CD4-positive, alpha-beta T cell (primary cell): ENCODE measurements at regions not wholly inside any gene's neighbourhood (a gene's known extent, or its start where the extent isn't known, plus 50 kb on each side); places are given as distances from the start of the nearest gene placed in this dataset.

Experiments used
- ATAC-seq: fragments of 200-7000 bp; cut with Tn5 transposase; one replicate; pipeline ENCODE4 v1.10.0; 2022; ENCODE audit warnings: mild to moderate bottlenecking; ENCODE audit not compliant: poor library complexity
- CTCF ChIA-PET: fragments of 350-600 bp; sonication (Branson Sonifier 250); formaldehyde crosslinking; loops from one replicate; lab custom pipeline; 2021; ENCODE audit warnings: antibody characterized with exemption, inconsistent platforms; lab: Charles Lee
- POLR2A ChIA-PET: fragments of 350-600 bp; sonication (Branson Sonifier 250); formaldehyde crosslinking; loops from one replicate; lab custom pipeline; 2021; ENCODE audit warnings: antibody characterized with exemption, inconsistent platforms; lab: Charles Lee
- DNase-seq, 14 experiments: peaks; one replicate each; pipeline ENCODE4 v3.0.0-alpha.2; 2013 to 2020; ENCODE audit warnings: mixed read lengths in 2 of 14
- H3K27ac ChIP-seq, 2 donors: one replicate each; pipeline versions ENCODE4 v1.5.1 to v1.7.0; 2013; ENCODE audit warnings: low read length in 2 of 2, low read depth in 1 of 2, mild to moderate bottlenecking in 1 of 2
- H3K27me3 ChIP-seq, 2 experiments: 1 replicate in 1 of 2; 2 replicates in 1 of 2; pipeline versions ENCODE4 v1.6.1 to v1.7.0; 2013; ENCODE audit warnings: low read length in 2 of 2, control low read depth in 1 of 2, mild to moderate bottlenecking in 1 of 2, moderate library complexity in 1 of 2; ENCODE audit not compliant: insufficient read depth in 2 of 2, control insufficient read depth in 1 of 2
- H3K36me3 ChIP-seq: one replicate; pipeline ENCODE4 v1.6.1; 2013; ENCODE audit warnings: low read length, control low read depth; ENCODE audit not compliant: insufficient read depth
- H3K4me1 ChIP-seq: one replicate; pipeline ENCODE4 v1.6.1; 2013; ENCODE audit warnings: low read length, control low read depth; ENCODE audit not compliant: insufficient read depth
- H3K4me3 ChIP-seq: one replicate; pipeline ENCODE4 v1.5.1; 2013; ENCODE audit warnings: mild to moderate bottlenecking, low read length, moderate library complexity
- H3K9me3 ChIP-seq, 2 experiments: 1 replicate in 1 of 2; 2 replicates in 1 of 2; pipeline versions ENCODE4 v1.6.1 to v1.7.0; 2013; ENCODE audit warnings: low read length in 2 of 2, mild to moderate bottlenecking in 2 of 2, control low read depth in 1 of 2, moderate library complexity in 1 of 2; ENCODE audit not compliant: control insufficient read depth in 1 of 2, insufficient read depth in 1 of 2
- H3K27ac Mint-ChIP-seq: one replicate; pipeline ENCODE4 v1.8.0; 2020; ENCODE audit warnings: mixed read lengths
- H3K27me3 Mint-ChIP-seq: one replicate; pipeline ENCODE4 v1.8.0; 2021; ENCODE audit warnings: mixed read lengths
- H3K36me3 Mint-ChIP-seq: one replicate; pipeline ENCODE4 v1.8.0; 2021; ENCODE audit warnings: low read depth, mixed read lengths
- H3K4me1 Mint-ChIP-seq: one replicate; pipeline ENCODE4 v1.8.0; 2021; ENCODE audit warnings: low read depth, mixed read lengths
- H3K4me3 Mint-ChIP-seq: one replicate; pipeline ENCODE4 v1.8.0; 2020; ENCODE audit warnings: mild to moderate bottlenecking, mixed read lengths
- H3K9me3 Mint-ChIP-seq: one replicate; pipeline ENCODE4 v1.8.0; 2020; ENCODE audit warnings: mixed read lengths
- CTCF ChIP-seq: fragments of 200-600 bp; IDR thresholded peaks from one replicate; pipeline ENCODE4 v1.8.0; 2022; ENCODE audit warnings: antibody characterized with exemption, mild to moderate bottlenecking
- intact Hi-C, 2 experiments: fragments of 100-400 bp; cut with DNase I in 1 of 2; cut with micrococcal nuclease in 1 of 2; formaldehyde crosslinking; loops; one replicate each; pipeline versions ENCODE4 v1.15.1 to v1.9.0; 2023 to 2025; cut with DNase I, micrococcal nuclease

GRCh38 chr5:174378121-174378874 is 332.8 kb downstream of the NSG2 start:
- no peak overlapping the region for H3K27ac ChIP-seq
- Mint-ChIP-seq H3K4me3 (no peak overlapping the region), H3K4me1 (no peaks in the 10 kb centered on the region), H3K36me3 (no peaks in the 10 kb centered on the region), H3K27ac (no peak overlapping the region), H3K9me3 (no peaks in the 10 kb centered on the region), H3K27me3 (peaks cover 9% of the 10 kb centered on the region)
- CTCF ChIA-PET: no interaction called here
- H3K9me3 ChIP-seq: peaks cover 0 to 3% of the 10 kb centered on the region in 2 experiments
- POLR2A ChIA-PET: no interaction called here
- no peaks in the 10 kb centered on the region for H3K4me1 ChIP-seq
- H3K27me3 ChIP-seq: no peaks in the 10 kb centered on the region
- TF ChIP-seq CTCF: no peak
- DNase-seq (no peak), ATAC-seq (no peak)
- no peaks in the 10 kb centered on the region for H3K36me3 ChIP-seq
- no peak overlapping the region for H3K4me3 ChIP-seq
- intact Hi-C loops: no loop called here

GRCh38 chr5:174380311-174380710 is 334.8 kb downstream of the NSG2 start:
- DNase-seq (no peak), ATAC-seq (no peak)
- Histone ChIP-seq H3K27ac (no peak overlapping the region), H3K4me1 (no peaks in the 10 kb centered on the region), H3K27me3 (peaks cover 0 to 4% of the 10 kb centered on the region in 2 experiments), H3K9me3 (peaks cover 0 to 3% of the 10 kb centered on the region in 2 experiments), H3K4me3 (no peak overlapping the region), H3K36me3 (no peaks in the 10 kb centered on the region)
- H3K36me3 Mint-ChIP-seq: no peaks in the 10 kb centered on the region
- H3K4me1 Mint-ChIP-seq: no peaks in the 10 kb centered on the region
- no peak for TF ChIP-seq CTCF
- H3K9me3 Mint-ChIP-seq: no peaks in the 10 kb centered on the region
- CTCF ChIA-PET: no interaction called here
- POLR2A ChIA-PET: no interaction called here
- peaks cover 19% of the 10 kb centered on the region for H3K27me3 Mint-ChIP-seq
- intact Hi-C loops: no loop called here
- no peak overlapping the region for H3K4me3 Mint-ChIP-seq
- no peak overlapping the region for H3K27ac Mint-ChIP-seq

GRCh38 chr5:174381241-174381640 is 335.7 kb downstream of the NSG2 start:
- intact Hi-C loops: no loop called here
- Histone ChIP-seq H3K36me3 (no peaks in the 10 kb centered on the region), H3K27me3 (peaks cover 0 to 6% of the 10 kb centered on the region in 2 experiments), H3K27ac (no peak overlapping the region), H3K4me1 (no peaks in the 10 kb centered on the region), H3K9me3 (peaks cover 0 to 3% of the 10 kb centered on the region in 2 experiments), H3K4me3 (no peak overlapping the region)
- POLR2A ChIA-PET: no interaction called here
- no peak for DNase-seq
- Mint-ChIP-seq H3K9me3 (no peaks in the 10 kb centered on the region), H3K36me3 (no peaks in the 10 kb centered on the region), H3K27me3 (peaks cover 25% of the 10 kb centered on the region), H3K4me3 (no peak overlapping the region), H3K4me1 (no peaks in the 10 kb centered on the region), H3K27ac (no peak overlapping the region)
- no peak for TF ChIP-seq CTCF
- no peak for ATAC-seq
- CTCF ChIA-PET: no interaction called here
